Nephron (organoid): ENCODE measurements at regions not wholly inside any gene's neighbourhood (a gene's known extent, or its start where the extent isn't known, plus 50 kb on each side); places are given as distances from the start of the nearest gene placed in this dataset.

Experiments
- H3K27ac Mint-ChIP-seq, 3 experiments: 2 replicates each; pipeline ENCODE4 v1.8.0; 2020; ENCODE audit warnings: mixed read lengths in 3 of 3, mild to moderate bottlenecking in 2 of 3, moderate library complexity in 1 of 3
- H3K27me3 Mint-ChIP-seq: 2 replicates; pipeline ENCODE4 v1.8.0; 2021; ENCODE audit warnings: low read depth, mild to moderate bottlenecking, moderate library complexity, mixed read lengths
- H3K36me3 Mint-ChIP-seq: 2 replicates; pipeline ENCODE4 v1.8.0; 2020; ENCODE audit warnings: low read depth, mixed read lengths
- H3K4me1 Mint-ChIP-seq: 2 replicates; pipeline ENCODE4 v1.8.0; 2020; ENCODE audit warnings: mixed read lengths
- H3K4me3 Mint-ChIP-seq, 3 experiments: 2 replicates each; pipeline ENCODE4 v1.8.0; 2020; ENCODE audit warnings: mild to moderate bottlenecking in 3 of 3, mixed read lengths in 3 of 3, moderate library complexity in 2 of 3
- H3K9me3 Mint-ChIP-seq: 2 replicates; pipeline ENCODE4 v1.8.0; 2020; ENCODE audit warnings: mixed read lengths
- CTCF ChIP-seq, 3 experiments: fragments of 200-600 bp; sonication (generic); IDR thresholded peaks; one replicate each; pipeline ENCODE4 v1.5.0; 2021; ENCODE audit warnings: antibody characterized with exemption in 3 of 3; ENCODE audit not compliant: unreplicated experiment in 3 of 3

GRCh38 chr5:143930561-143930960 lies 118.6 kb downstream of the HMHB1 start:
- H3K4me1 Mint-ChIP-seq = peaks cover 11% of the 10 kb centered on the region
- H3K27ac Mint-ChIP-seq = no peak overlapping the region
- peaks cover 26% of the 10 kb centered on the region for H3K9me3 Mint-ChIP-seq
- H3K36me3 Mint-ChIP-seq = no peaks in the 10 kb centered on the region
- no peak overlapping the region for H3K4me3 Mint-ChIP-seq
- H3K27me3 Mint-ChIP-seq = no peaks in the 10 kb centered on the region
- no peak for TF ChIP-seq CTCF (IDR thresholded peaks at IDR 0.05; ENCODE audit: unreplicated experiment in 3 of 3)

DNA sequence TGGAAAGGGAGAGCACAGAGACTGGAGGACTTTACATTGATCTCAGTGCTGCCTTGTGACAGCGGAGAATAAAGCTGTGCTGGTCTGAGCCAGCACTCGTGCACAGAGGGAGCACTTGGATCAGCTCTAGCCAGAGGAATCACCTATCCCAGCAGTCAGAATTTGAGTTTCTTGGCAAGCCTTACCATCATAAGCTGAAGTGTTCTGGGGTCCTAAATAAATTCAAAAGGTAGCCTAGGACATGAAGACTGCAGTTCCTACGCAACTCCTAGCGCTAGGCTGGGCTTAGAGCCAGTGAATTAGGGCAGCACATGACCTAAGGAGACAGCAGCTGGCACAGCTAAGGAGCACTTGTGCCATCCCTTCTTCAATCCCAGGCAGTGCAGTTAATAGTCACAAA lies 119.5 kb downstream of the HMHB1 start:
- Mint-ChIP-seq H3K27me3 (no peaks in the 10 kb centered on the region), H3K9me3 (peaks cover 32% of the 10 kb centered on the region), H3K4me3 (no peak overlapping the region)

GRCh38 chr5:143931986-143932385 lies 120.0 kb downstream of the HMHB1 start:
- peak overlapping the region in 2 of 3 experiments; percentile 31 to 64 for H3K27ac Mint-ChIP-seq

More for the DNA sequence above, 119.5 kb downstream of the HMHB1 start:
- TF ChIP-seq CTCF (IDR thresholded peaks at IDR 0.05; ENCODE audit: unreplicated experiment in 3 of 3) = no peak
- Mint-ChIP-seq H3K4me1 (peaks cover 11% of the 10 kb centered on the region), H3K36me3 (no peaks in the 10 kb centered on the region), H3K27ac (peak overlapping the region in 2 of 3 experiments; percentile 31 to 64)

DNA sequence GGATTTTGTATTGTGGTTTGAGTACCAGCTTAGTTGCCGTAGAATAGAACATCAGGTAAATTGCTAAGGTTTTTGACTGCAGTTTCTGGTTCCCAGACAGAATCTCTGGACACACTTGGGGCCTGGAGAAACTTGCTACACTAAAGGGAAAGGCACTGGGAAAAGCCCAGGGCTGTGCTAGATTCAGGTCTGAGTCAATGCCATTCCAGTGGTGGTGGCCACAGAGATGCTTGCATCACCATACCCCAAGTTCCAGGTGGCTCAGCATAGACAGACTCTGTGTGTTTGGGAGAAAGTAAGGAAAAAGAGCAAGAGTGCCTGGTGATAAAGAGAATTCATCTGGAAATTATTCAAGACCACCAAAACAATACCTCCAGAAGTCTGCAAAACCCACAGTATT lies 120.6 kb downstream of the HMHB1 start:
- Mint-ChIP-seq H3K36me3 (no peaks in the 10 kb centered on the region), H3K4me1 (peaks cover 11% of the 10 kb centered on the region), H3K4me3 (no peak overlapping the region), H3K27me3 (no peaks in the 10 kb centered on the region), H3K9me3 (peaks cover 32% of the 10 kb centered on the region), H3K27ac (no peak overlapping the region)
- TF ChIP-seq CTCF (IDR thresholded peaks at IDR 0.05; ENCODE audit: unreplicated experiment in 3 of 3) = no peak

More at GRCh38 chr5:143931986-143932385, 120.0 kb downstream of the HMHB1 start:
- H3K9me3 Mint-ChIP-seq = peaks cover 32% of the 10 kb centered on the region
- peaks cover 11% of the 10 kb centered on the region for H3K4me1 Mint-ChIP-seq
- no peak for TF ChIP-seq CTCF (IDR thresholded peaks at IDR 0.05; ENCODE audit: unreplicated experiment in 3 of 3)
- H3K36me3 Mint-ChIP-seq = no peaks in the 10 kb centered on the region
- no peaks in the 10 kb centered on the region for H3K27me3 Mint-ChIP-seq
- H3K4me3 Mint-ChIP-seq = no peak overlapping the region

DNA sequence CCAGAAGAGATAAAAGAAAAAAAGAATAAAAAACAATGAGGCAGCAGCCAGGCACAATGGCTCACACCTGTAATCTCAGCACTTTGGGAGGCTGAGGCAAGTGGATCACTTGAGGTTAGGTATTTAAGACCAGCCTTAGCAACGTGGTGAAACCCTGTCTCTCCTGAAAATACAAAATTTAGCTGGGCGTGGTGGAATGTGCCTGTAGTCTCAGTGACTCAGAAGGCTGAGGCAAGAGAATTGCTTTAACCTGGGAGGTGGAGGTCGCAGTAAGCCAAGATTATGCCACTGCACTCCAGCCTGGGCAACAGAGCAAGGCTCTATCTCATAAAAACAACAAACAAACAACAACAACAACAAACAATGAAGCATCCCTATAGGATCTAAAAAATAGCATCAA lies 121.5 kb downstream of the HMHB1 start:
- Mint-ChIP-seq H3K4me1 (peaks cover 11% of the 10 kb centered on the region), H3K36me3 (no peaks in the 10 kb centered on the region), H3K27ac (no peak overlapping the region), H3K9me3 (peaks cover 32% of the 10 kb centered on the region), H3K4me3 (no peak overlapping the region), H3K27me3 (no peaks in the 10 kb centered on the region)
- no peak for TF ChIP-seq CTCF (IDR thresholded peaks at IDR 0.05; ENCODE audit: unreplicated experiment in 3 of 3)

DNA sequence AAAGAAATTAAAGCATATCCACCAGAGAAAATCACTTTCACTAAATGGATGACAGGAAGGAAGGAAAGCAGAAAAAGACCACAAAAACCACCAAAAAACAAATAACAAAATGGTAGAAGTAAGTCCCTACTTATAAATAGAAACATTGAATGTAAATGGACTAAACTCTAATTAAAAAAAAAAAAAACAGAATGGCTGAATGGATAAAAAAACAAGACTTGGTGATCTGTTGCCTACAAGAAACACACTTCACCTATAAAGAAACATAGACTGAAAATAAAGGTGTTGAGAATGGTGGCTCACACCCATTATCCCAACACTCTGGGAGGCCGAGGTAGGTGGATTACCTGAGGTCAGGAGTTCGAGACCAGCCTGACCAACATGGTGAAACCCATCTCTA lies 122.9 kb downstream of the HMHB1 start:
- Mint-ChIP-seq H3K4me1 (peaks cover 11% of the 10 kb centered on the region), H3K27ac (no peak overlapping the region), H3K4me3 (no peak overlapping the region), H3K36me3 (no peaks in the 10 kb centered on the region), H3K27me3 (no peaks in the 10 kb centered on the region), H3K9me3 (peaks cover 36% of the 10 kb centered on the region)
- TF ChIP-seq CTCF (IDR thresholded peaks at IDR 0.05; ENCODE audit: unreplicated experiment in 3 of 3) = no peak
